PC-3 (cell line): ENCODE measurements at regions not wholly inside any gene's neighbourhood (a gene's known extent, or its start where the extent isn't known, plus 50 kb on each side); places are given as distances from the start of the nearest gene placed in this dataset.

Source experiments
- ATAC-seq: fragments of 200-7000 bp; cut with Tn5 transposase; 2 replicates; pipeline ENCODE4 v1.9.1; 2020; ENCODE audit warnings: mild to moderate bottlenecking, moderate library complexity
- BruUV-seq: library from RNA; stranded (reverse); fragments of 400-500 nt; replicated peaks from 2 replicates; lab custom pipeline; 2021; lab: Mats Ljungman, UMichigan
- CTCF ChIA-PET: fragments of 300-600 bp; sonication (Branson Sonifier 250); formaldehyde crosslinking; loops from one replicate; lab custom pipeline; 2022; ENCODE audit warnings: antibody characterized with exemption; lab: Charles Lee
- POLR2A ChIA-PET: fragments of 300-600 bp; sonication (Branson Sonifier 250); formaldehyde crosslinking; loops from one replicate; lab custom pipeline; 2022; ENCODE audit warnings: antibody characterized with exemption; ENCODE audit not compliant: unreplicated experiment; lab: Charles Lee
- DNase-seq: peaks from one replicate; pipeline ENCODE4 v3.0.0-alpha.2; 2015
- H2AFZ ChIP-seq: fragments of 300-600 bp; sonication (generic); 2 replicates; pipeline ENCODE4 v1.6.0; 2016; ENCODE audit warnings: antibody characterized with exemption, low read length
- H3F3A ChIP-seq: fragments of 300-600 bp; sonication (generic); one replicate; pipeline ENCODE4 v1.6.0; 2017; ENCODE audit warnings: antibody characterized with exemption, low read length, control low read depth, mild to moderate bottlenecking; ENCODE audit not compliant: unreplicated experiment
- H3K27ac ChIP-seq: fragments of 300-600 bp; sonication (generic); 2 replicates; pipeline ENCODE4 v1.5.1; 2016; ENCODE audit warnings: mild to moderate bottlenecking, low read length
- H3K27me3 ChIP-seq: fragments of 300-600 bp; sonication (generic); 2 replicates; pipeline ENCODE4 v1.6.1; 2016; ENCODE audit warnings: low read length, mixed read lengths
- H3K36me3 ChIP-seq: fragments of 300-600 bp; sonication (generic); 2 replicates; pipeline ENCODE4 v1.6.1; 2016; ENCODE audit warnings: low read depth, mixed run types, low read length, mixed read lengths
- H3K4me1 ChIP-seq: fragments of 300-600 bp; sonication (generic); 2 replicates; pipeline ENCODE4 v1.5.1; 2016; ENCODE audit warnings: low read length; ENCODE audit not compliant: insufficient read depth
- H3K4me2 ChIP-seq: fragments of 300-600 bp; sonication (generic); 2 replicates; pipeline ENCODE4 v1.6.0; 2016; ENCODE audit warnings: low read length
- H3K4me3 ChIP-seq: fragments of 300-600 bp; sonication (generic); 2 replicates; pipeline ENCODE4 v1.5.1; 2016; ENCODE audit warnings: mild to moderate bottlenecking, low read length, mixed read lengths
- H3K79me2 ChIP-seq: fragments of 300-600 bp; sonication (generic); 2 replicates; pipeline ENCODE4 v1.6.1; 2017; ENCODE audit warnings: low read length, mixed read lengths
- H3K9ac ChIP-seq: fragments of 300-600 bp; sonication (generic); 2 replicates; pipeline ENCODE4 v1.6.0; 2016; ENCODE audit warnings: mild to moderate bottlenecking, low read length
- H3K9me2 ChIP-seq: fragments of 300-600 bp; sonication (generic); replicated peaks from 2 replicates; pipeline ENCODE4 v1.6.1; 2016; ENCODE audit warnings: mixed run types, low read length, mixed read lengths
- H3K9me3 ChIP-seq: fragments of 300-600 bp; sonication (generic); 2 replicates; pipeline ENCODE4 v1.6.1; 2016; ENCODE audit warnings: low read length, mixed read lengths
- H4K20me1 ChIP-seq: fragments of 300-600 bp; sonication (generic); 2 replicates; pipeline ENCODE4 v1.6.1; 2016; ENCODE audit warnings: low read length, mixed read lengths
- CTCF ChIP-seq: fragments of 300-600 bp; sonication (generic); conservative IDR thresholded peaks from 2 replicates; pipeline ENCODE4 v1.5.1; 2017; ENCODE audit warnings: antibody characterized with exemption, low read depth, mild to moderate bottlenecking, low read length
- EZH2 ChIP-seq: fragments of 300-600 bp; sonication (generic); IDR thresholded peaks from one replicate; pipeline ENCODE4 v1.6.1; 2017; ENCODE audit warnings: antibody characterized with exemption, mild to moderate bottlenecking, low read length; ENCODE audit not compliant: unreplicated experiment
- EZH2phosphoT487 ChIP-seq: fragments of 300-600 bp; sonication (generic); IDR thresholded peaks from 2 replicates; pipeline ENCODE4 v1.6.1; 2018; ENCODE audit warnings: mild to moderate bottlenecking, antibody characterized with exemption, low read length, borderline replicate concordance
- intact Hi-C: fragments of 100-400 bp; cut with micrococcal nuclease; formaldehyde crosslinking; loops from 2 replicates; pipeline ENCODE4 v1.9.0; 2023

GRCh38 chr6:120141601-120142000, 792.0 kb upstream of the MAN1A1 start:
- CTCF ChIA-PET = no interaction called here
- TF ChIP-seq EZH2 = no peak
- TF ChIP-seq EZH2phosphoT487 = no peak
- TF ChIP-seq CTCF = no peak
- Histone ChIP-seq H4K20me1 (no peaks in the 10 kb centered on the region), H3K27me3 (no peaks in the 10 kb centered on the region), H2AFZ (no peak overlapping the region), H3K36me3 (no peaks in the 10 kb centered on the region), H3K4me1 (no peaks in the 10 kb centered on the region), H3K4me3 (no peak overlapping the region), H3F3A (no peaks in the 10 kb centered on the region), H3K9me3 (no peaks in the 10 kb centered on the region), H3K79me2 (no peaks in the 10 kb centered on the region), H3K9ac (no peak overlapping the region), H3K9me2 (no peaks in the 10 kb centered on the region), H3K27ac (no peak overlapping the region), H3K4me2 (no peak overlapping the region)
- ATAC-seq = no peak
- intact Hi-C loops = no loop called here
- no TSS peak for BruUV-seq
- POLR2A ChIA-PET = no interaction called here
- DNase-seq = no peak

DNA sequence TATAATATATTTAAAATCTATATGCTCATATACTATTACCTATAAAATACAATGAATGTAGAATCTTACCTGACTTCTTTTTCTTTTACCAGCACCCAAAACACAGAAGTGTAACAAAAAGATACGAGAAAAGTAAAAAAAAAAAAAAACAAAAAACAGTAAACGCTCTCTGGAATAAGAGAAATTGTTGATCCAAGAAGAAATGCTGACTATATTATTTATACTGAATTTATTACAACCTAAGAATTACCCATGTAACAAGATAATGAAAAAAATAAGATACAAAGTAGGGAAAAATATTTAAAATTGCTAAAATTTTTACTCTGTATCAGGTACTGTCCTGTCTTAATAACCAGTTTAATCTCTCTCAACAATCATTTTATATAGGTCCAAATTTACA, 787.9 kb upstream of the MAN1A1 start:
- no TSS peak for BruUV-seq
- Histone ChIP-seq H3K27me3 (no peaks in the 10 kb centered on the region), H3K9me3 (no peaks in the 10 kb centered on the region), H3K27ac (no peak overlapping the region), H3K79me2 (no peaks in the 10 kb centered on the region), H3F3A (no peaks in the 10 kb centered on the region), H3K36me3 (no peaks in the 10 kb centered on the region), H2AFZ (no peak overlapping the region), H3K9me2 (no peaks in the 10 kb centered on the region), H3K4me3 (no peak overlapping the region), H3K4me2 (no peak overlapping the region), H3K9ac (no peak overlapping the region), H4K20me1 (no peaks in the 10 kb centered on the region), H3K4me1 (no peaks in the 10 kb centered on the region)
- CTCF ChIA-PET = no interaction called here
- TF ChIP-seq CTCF (no peak), EZH2phosphoT487 (no peak), EZH2 (no peak)
- ATAC-seq = no peak
- no peak for DNase-seq
- intact Hi-C loops = no loop called here
- POLR2A ChIA-PET = no interaction called here

DNA sequence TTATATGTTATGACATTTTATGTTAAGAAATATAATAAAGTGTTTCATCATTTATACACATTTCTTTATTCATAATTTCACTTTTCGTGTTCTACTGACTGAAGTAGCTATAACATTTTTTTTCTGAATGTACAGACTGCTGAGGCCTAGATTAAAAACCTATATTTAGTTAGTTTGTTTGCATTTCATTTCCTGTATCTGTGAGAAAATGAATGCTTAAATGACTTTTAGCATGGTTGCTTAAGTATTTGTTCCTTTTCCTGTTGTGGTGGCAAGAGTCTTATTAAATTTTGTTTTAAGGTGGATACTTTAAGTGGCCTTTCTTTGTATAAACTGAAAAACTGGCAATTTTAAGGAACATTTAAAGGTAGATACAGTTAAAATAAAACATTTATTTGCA, 779.7 kb upstream of the MAN1A1 start:
- Histone ChIP-seq H3K79me2 (no peaks in the 10 kb centered on the region), H3K9me3 (no peaks in the 10 kb centered on the region), H3K27me3 (no peaks in the 10 kb centered on the region), H3K9me2 (no peaks in the 10 kb centered on the region), H3K9ac (no peak overlapping the region), H3F3A (no peaks in the 10 kb centered on the region), H2AFZ (no peak overlapping the region), H3K27ac (no peak overlapping the region), H3K4me1 (no peaks in the 10 kb centered on the region), H4K20me1 (no peaks in the 10 kb centered on the region), H3K4me3 (no peak overlapping the region), H3K36me3 (no peaks in the 10 kb centered on the region), H3K4me2 (no peak overlapping the region)
- BruUV-seq = no TSS peak
- TF ChIP-seq EZH2 (no peak), EZH2phosphoT487 (no peak), CTCF (no peak)
- DNase-seq = no peak
- CTCF ChIA-PET = no interaction called here
- intact Hi-C loops = no loop called here
- ATAC-seq = no peak
- POLR2A ChIA-PET = no interaction called here
